ENCODE measurements at regions not wholly inside any gene's neighbourhood (a gene's known extent, or its start where the extent isn't known, plus 50 kb on each side); places are given as distances from the start of the nearest gene placed in this dataset.

DNA sequence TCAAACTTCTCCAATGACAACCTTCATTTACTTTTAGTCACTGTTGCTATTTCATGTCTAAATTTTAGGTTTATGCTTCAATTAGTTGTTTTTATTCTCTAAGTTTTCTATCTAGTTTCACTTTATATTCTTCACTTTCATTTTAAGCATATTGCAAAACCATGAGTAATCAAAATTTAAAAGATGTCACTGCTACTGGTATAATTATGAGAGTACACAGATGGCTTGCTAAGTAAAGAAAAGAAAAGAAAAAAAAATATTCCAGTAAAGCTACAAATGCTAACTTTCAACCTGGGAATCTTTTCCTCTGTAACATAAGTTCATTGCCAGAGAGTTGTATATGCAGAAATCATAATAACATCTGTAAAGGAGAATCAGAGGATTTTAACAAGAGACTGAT lies 1624.7 kb downstream of the PCDH9 start:
- Histone ChIP-seq H3K27me3 (ENCODE audit: control insufficient read depth, insufficient read depth, low read length) (no peaks in the 10 kb centered on the region), H3K27ac (ENCODE audit: low read depth, low read length) (no peak overlapping the region), H3K4me3 (ENCODE audit: low read depth, low read length) (no peak overlapping the region), H3K9ac (ENCODE audit: low read depth, low read length) (no peak overlapping the region), H3K4me1 (ENCODE audit: control insufficient read depth, insufficient read depth, low read length) (no peaks in the 10 kb centered on the region), H3K36me3 (ENCODE audit: control insufficient read depth, insufficient read depth, low read length) (no peaks in the 10 kb centered on the region), H3K9me3 (ENCODE audit: control insufficient read depth, insufficient read depth, low read length) (no peaks in the 10 kb centered on the region)

GRCh38 chr13:65603160-65603559 lies 1627.0 kb downstream of the PCDH9 start:
- H3K27me3 ChIP-seq (ENCODE audit: control insufficient read depth, insufficient read depth, low read length): no peaks in the 10 kb centered on the region
- H3K9me3 ChIP-seq (ENCODE audit: control insufficient read depth, insufficient read depth, low read length): no peaks in the 10 kb centered on the region
- H3K36me3 ChIP-seq (ENCODE audit: control insufficient read depth, insufficient read depth, low read length): no peaks in the 10 kb centered on the region
- no peak overlapping the region for H3K27ac ChIP-seq (ENCODE audit: low read depth, low read length)
- no peak overlapping the region for H3K4me3 ChIP-seq (ENCODE audit: low read depth, low read length)
- H3K9ac ChIP-seq (ENCODE audit: low read depth, low read length): no peak overlapping the region
- H3K4me1 ChIP-seq (ENCODE audit: control insufficient read depth, insufficient read depth, low read length): no peaks in the 10 kb centered on the region

DNA sequence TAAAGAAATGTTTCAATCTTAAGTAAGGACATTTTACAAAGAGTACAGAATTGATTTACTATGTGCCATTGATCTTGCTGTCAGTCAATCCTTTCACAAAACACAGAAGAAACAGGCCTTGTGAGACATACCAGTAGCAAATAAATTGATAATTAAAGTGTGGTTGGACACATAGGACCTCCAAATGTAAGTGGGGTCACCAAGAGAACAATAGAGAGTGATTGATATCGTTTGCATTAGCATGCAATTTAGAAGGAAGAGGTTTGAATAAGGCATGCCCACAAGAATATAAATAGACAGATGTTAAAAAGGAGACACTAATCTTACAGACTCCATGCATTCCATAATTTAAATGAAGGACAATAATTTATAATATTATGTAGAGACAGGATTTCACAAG lies 1628.3 kb downstream of the PCDH9 start:
- no peaks in the 10 kb centered on the region for H3K9me3 ChIP-seq (ENCODE audit: control insufficient read depth, insufficient read depth, low read length)
- no peak overlapping the region for H3K27ac ChIP-seq (ENCODE audit: low read depth, low read length)
- H3K4me1 ChIP-seq (ENCODE audit: control insufficient read depth, insufficient read depth, low read length): no peaks in the 10 kb centered on the region
- H3K36me3 ChIP-seq (ENCODE audit: control insufficient read depth, insufficient read depth, low read length): no peaks in the 10 kb centered on the region
- no peak overlapping the region for H3K9ac ChIP-seq (ENCODE audit: low read depth, low read length)
- no peaks in the 10 kb centered on the region for H3K27me3 ChIP-seq (ENCODE audit: control insufficient read depth, insufficient read depth, low read length)
- H3K4me3 ChIP-seq (ENCODE audit: low read depth, low read length): no peak overlapping the region

DNA sequence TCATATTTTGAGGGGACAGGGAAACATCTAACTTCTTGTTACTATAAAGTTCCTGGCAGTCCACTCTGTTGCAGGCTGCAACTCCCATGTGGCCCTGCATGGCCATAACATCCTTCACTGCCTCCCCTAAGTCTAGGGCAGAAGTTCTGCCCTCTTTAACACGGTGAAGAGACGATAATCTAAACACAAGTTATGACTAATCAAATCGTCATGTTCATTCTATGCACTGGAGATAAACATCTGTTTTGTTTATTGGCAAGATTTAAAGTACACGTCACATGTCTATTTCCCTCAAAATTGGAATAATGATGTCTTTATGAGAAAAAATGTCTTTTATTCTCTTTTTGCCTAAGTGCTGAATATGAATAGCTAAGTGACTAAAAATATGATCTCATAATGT lies 1629.4 kb downstream of the PCDH9 start:
- H3K9me3 ChIP-seq (ENCODE audit: control insufficient read depth, insufficient read depth, low read length): no peaks in the 10 kb centered on the region
- H3K27ac ChIP-seq (ENCODE audit: low read depth, low read length): no peak overlapping the region
- H3K9ac ChIP-seq (ENCODE audit: low read depth, low read length): no peak overlapping the region
- no peaks in the 10 kb centered on the region for H3K4me1 ChIP-seq (ENCODE audit: control insufficient read depth, insufficient read depth, low read length)
- no peaks in the 10 kb centered on the region for H3K36me3 ChIP-seq (ENCODE audit: control insufficient read depth, insufficient read depth, low read length)
- H3K27me3 ChIP-seq (ENCODE audit: control insufficient read depth, insufficient read depth, low read length): no peaks in the 10 kb centered on the region
- no peak overlapping the region for H3K4me3 ChIP-seq (ENCODE audit: low read depth, low read length)

DNA sequence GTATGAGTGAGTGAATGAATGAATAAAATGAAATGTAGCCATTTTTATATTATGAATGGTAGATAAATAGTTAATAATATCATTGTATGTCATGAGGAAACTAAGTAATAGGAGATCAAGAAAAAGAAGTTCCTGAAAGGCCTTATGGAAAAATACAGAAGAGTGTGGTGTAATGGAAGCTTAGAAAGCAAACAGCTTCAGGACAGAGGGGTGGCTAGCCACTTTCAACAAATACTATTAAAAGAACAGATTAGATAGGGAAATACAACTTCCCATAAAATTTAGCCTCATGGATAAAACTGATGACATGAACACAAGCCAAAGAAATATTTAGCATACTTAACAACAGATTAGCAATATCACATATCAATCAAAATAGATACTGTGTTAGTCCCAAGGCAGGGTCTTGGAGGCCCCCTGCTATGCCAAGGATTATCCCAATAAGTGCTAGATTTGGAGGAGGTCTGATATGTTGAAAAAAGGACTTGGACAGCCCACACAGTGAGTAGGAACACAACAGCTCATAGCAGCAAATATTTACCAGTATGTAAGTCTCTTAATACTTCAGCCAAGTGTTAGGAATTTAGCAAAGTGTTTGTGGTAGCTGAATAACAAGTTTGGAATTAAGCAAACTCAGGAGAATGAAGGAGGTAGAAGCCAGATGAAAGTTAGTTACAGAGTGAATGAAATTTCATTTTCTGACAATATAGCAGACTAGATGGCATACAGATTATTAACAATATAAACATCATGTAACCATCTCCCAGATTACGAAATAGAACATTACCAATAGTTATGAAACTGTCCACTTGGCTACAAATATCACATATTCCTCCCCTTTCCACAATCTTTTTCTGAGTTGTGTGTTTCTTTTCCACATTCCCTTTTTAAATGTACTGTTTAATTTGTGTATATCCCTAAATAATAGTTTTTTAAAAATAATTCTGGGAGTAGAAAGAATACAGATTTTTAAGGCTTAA lies 1632.0 kb downstream of the PCDH9 start:
- Histone ChIP-seq H3K27ac (ENCODE audit: low read depth, low read length) (no peak overlapping the region), H3K9ac (ENCODE audit: low read depth, low read length) (no peak overlapping the region), H3K9me3 (ENCODE audit: control insufficient read depth, insufficient read depth, low read length) (no peaks in the 10 kb centered on the region), H3K27me3 (ENCODE audit: control insufficient read depth, insufficient read depth, low read length) (no peaks in the 10 kb centered on the region), H3K4me1 (ENCODE audit: control insufficient read depth, insufficient read depth, low read length) (no peaks in the 10 kb centered on the region), H3K4me3 (ENCODE audit: low read depth, low read length) (no peak overlapping the region), H3K36me3 (ENCODE audit: control insufficient read depth, insufficient read depth, low read length) (no peaks in the 10 kb centered on the region)

- Histone ChIP-seq H3K27me3 (ENCODE audit: control insufficient read depth, insufficient read depth, low read length) (no peaks in the 10 kb centered on the region), H3K27ac (ENCODE audit: low read depth, low read length) (no peak overlapping the region), H3K4me3 (ENCODE audit: low read depth, low read length) (no peak overlapping the region), H3K36me3 (ENCODE audit: control insufficient read depth, insufficient read depth, low read length) (no peaks in the 10 kb centered on the region), H3K4me1 (ENCODE audit: control insufficient read depth, insufficient read depth, low read length) (no peaks in the 10 kb centered on the region), H3K9ac (ENCODE audit: low read depth, low read length) (no peak overlapping the region), H3K9me3 (ENCODE audit: control insufficient read depth, insufficient read depth, low read length) (no peaks in the 10 kb centered on the region)
These were observed 1634.2 kb downstream of the PCDH9 start for GRCh38 chr13:65595916-65596315.

DNA sequence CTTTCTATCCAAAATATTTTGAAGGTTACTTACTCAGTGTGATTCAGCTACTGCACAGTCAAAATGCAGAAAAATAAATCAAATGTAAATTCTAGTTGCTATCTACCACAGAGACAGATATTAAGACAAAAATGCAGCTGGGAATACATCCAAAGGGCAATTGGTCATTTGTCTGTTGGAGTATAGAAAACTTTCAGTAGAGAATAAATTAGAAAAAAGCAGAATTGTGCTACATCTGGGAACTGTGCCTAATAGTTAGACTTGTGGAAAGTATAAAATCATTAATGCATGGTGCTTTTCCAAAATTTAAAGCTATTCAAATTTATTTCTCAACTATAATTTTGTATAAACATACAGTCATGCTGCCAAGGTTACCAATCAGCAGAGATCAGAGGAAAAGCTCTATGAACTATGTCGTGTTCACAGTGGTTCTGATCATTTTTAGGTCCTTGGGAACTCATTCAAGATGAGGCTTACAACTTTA lies 1635.8 kb downstream of the PCDH9 start:
- Histone ChIP-seq H3K9me3 (ENCODE audit: control insufficient read depth, insufficient read depth, low read length) (no peaks in the 10 kb centered on the region), H3K27ac (ENCODE audit: low read depth, low read length) (no peak overlapping the region), H3K4me1 (ENCODE audit: control insufficient read depth, insufficient read depth, low read length) (no peaks in the 10 kb centered on the region), H3K27me3 (ENCODE audit: control insufficient read depth, insufficient read depth, low read length) (no peaks in the 10 kb centered on the region), H3K9ac (ENCODE audit: low read depth, low read length) (no peak overlapping the region), H3K4me3 (ENCODE audit: low read depth, low read length) (no peak overlapping the region), H3K36me3 (ENCODE audit: control insufficient read depth, insufficient read depth, low read length) (no peaks in the 10 kb centered on the region)

- Histone ChIP-seq H3K27me3 (ENCODE audit: control insufficient read depth, insufficient read depth, low read length) (no peaks in the 10 kb centered on the region), H3K27ac (ENCODE audit: low read depth, low read length) (no peak overlapping the region), H3K4me3 (ENCODE audit: low read depth, low read length) (no peak overlapping the region), H3K9me3 (ENCODE audit: control insufficient read depth, insufficient read depth, low read length) (no peaks in the 10 kb centered on the region), H3K9ac (ENCODE audit: low read depth, low read length) (no peak overlapping the region), H3K36me3 (ENCODE audit: control insufficient read depth, insufficient read depth, low read length) (no peaks in the 10 kb centered on the region), H3K4me1 (ENCODE audit: control insufficient read depth, insufficient read depth, low read length) (no peaks in the 10 kb centered on the region)
These were observed 1636.8 kb downstream of the PCDH9 start for GRCh38 chr13:65593298-65593874.

GRCh38 chr13:65592731-65593130 lies 1637.4 kb downstream of the PCDH9 start:
- Histone ChIP-seq H3K4me1 (ENCODE audit: control insufficient read depth, insufficient read depth, low read length) (no peaks in the 10 kb centered on the region), H3K36me3 (ENCODE audit: control insufficient read depth, insufficient read depth, low read length) (no peaks in the 10 kb centered on the region), H3K9ac (ENCODE audit: low read depth, low read length) (no peak overlapping the region), H3K27me3 (ENCODE audit: control insufficient read depth, insufficient read depth, low read length) (no peaks in the 10 kb centered on the region), H3K4me3 (ENCODE audit: low read depth, low read length) (no peak overlapping the region), H3K27ac (ENCODE audit: low read depth, low read length) (no peak overlapping the region), H3K9me3 (ENCODE audit: control insufficient read depth, insufficient read depth, low read length) (no peaks in the 10 kb centered on the region)

GRCh38 chr13:65585346-65585745 lies 1644.8 kb downstream of the PCDH9 start:
- Histone ChIP-seq H3K4me3 (ENCODE audit: low read depth, low read length) (no peak overlapping the region), H3K4me1 (ENCODE audit: control insufficient read depth, insufficient read depth, low read length) (peaks cover 21% of the 10 kb centered on the region), H3K9me3 (ENCODE audit: control insufficient read depth, insufficient read depth, low read length) (no peaks in the 10 kb centered on the region), H3K36me3 (ENCODE audit: control insufficient read depth, insufficient read depth, low read length) (no peaks in the 10 kb centered on the region), H3K27me3 (ENCODE audit: control insufficient read depth, insufficient read depth, low read length) (peaks cover 21% of the 10 kb centered on the region), H3K27ac (ENCODE audit: low read depth, low read length) (no peak overlapping the region), H3K9ac (ENCODE audit: low read depth, low read length) (no peak overlapping the region)

DNA sequence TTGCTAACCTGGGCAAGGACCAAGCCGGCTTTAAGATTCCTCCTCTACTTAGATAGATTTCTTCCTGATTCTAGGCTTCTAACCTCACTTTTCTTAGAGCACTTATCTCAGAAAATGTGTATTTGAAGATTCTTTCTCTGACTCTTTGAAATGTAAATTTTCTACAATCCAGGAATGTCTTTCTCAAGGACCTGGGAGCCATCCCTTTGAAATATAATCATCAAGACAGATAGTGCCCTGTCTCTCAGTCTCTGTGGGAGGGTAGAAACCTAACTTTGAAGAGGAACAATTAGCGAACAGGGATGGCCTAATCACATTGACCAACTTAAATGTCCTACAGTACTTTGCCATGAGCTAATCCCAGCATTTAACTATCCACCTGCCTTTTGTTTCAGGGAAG lies 1646.0 kb downstream of the PCDH9 start:
- no peak overlapping the region for H3K9ac ChIP-seq (ENCODE audit: low read depth, low read length)
- H3K36me3 ChIP-seq (ENCODE audit: control insufficient read depth, insufficient read depth, low read length): no peaks in the 10 kb centered on the region
- H3K4me3 ChIP-seq (ENCODE audit: low read depth, low read length): no peak overlapping the region
- peaks cover 21% of the 10 kb centered on the region for H3K4me1 ChIP-seq (ENCODE audit: control insufficient read depth, insufficient read depth, low read length)
- H3K27ac ChIP-seq (ENCODE audit: low read depth, low read length): peak overlapping the region; percentile 76
- H3K9me3 ChIP-seq (ENCODE audit: control insufficient read depth, insufficient read depth, low read length): no peaks in the 10 kb centered on the region
- peaks cover 21% of the 10 kb centered on the region for H3K27me3 ChIP-seq (ENCODE audit: control insufficient read depth, insufficient read depth, low read length)
